ENCODE measurements at regions not wholly inside any gene's neighbourhood (a gene's known extent, or its start where the extent isn't known, plus 50 kb on each side); places are given as distances from the start of the nearest gene placed in this dataset.

- Histone ChIP-seq H3K4me1 (ENCODE audit: control insufficient read depth in 1 of 2, insufficient read depth in 2 of 2, low read length in 2 of 2) (no peaks in the 10 kb centered on the region), H3K27me3 (ENCODE audit: control insufficient read depth in 2 of 2, insufficient read depth in 2 of 2, low read length in 2 of 2) (no peaks in the 10 kb centered on the region), H4K20me1 (ENCODE audit: insufficient read depth, low read length) (no peaks in the 10 kb centered on the region), H3K9ac (ENCODE audit: insufficient read depth, low read length, poor library complexity, severe bottlenecking) (no peak overlapping the region), H3K27ac (ENCODE audit: low read depth in 1 of 2, low read length in 2 of 2) (no peak overlapping the region), H3K36me3 (replicated peaks in 1 of 2; ENCODE audit: control insufficient read depth in 1 of 2, insufficient read depth in 2 of 2, low read length in 2 of 2) (no peaks in the 10 kb centered on the region), H3K4me3 (replicated peaks in 1 of 3; ENCODE audit: low read depth in 2 of 3, low read length in 3 of 3) (no peak overlapping the region), H3K4me2 (replicated peaks; ENCODE audit: extremely low read depth, low read length, poor library complexity, severe bottlenecking) (no peak overlapping the region), H3K9me3 (replicated peaks in 1 of 2; ENCODE audit: control insufficient read depth in 1 of 2, insufficient read depth in 1 of 2, low read length in 2 of 2) (no peaks in the 10 kb centered on the region), H3K79me2 (ENCODE audit: insufficient read depth, low read length) (no peaks in the 10 kb centered on the region), H2AFZ (ENCODE audit: insufficient read depth, low read depth, low read length, poor library complexity, severe bottlenecking) (no peak overlapping the region)
- no peaks in the 10 kb centered on the region for H3K36me3 Mint-ChIP-seq
- H3K9me3 Mint-ChIP-seq: peaks cover 0 to 3% (median 3%) of the 10 kb centered on the region in 7 donors
- no peak for TF ChIP-seq CTCF (IDR thresholded peaks at IDR 0.05)
- H3K4me1 Mint-ChIP-seq: peaks cover 21% of the 10 kb centered on the region
- peaks cover 0 to 2% (median 0%) of the 10 kb centered on the region in 3 donors for H3K27me3 Mint-ChIP-seq (ENCODE audit: low read depth in 3 of 3)
- no CpG with 5 or more reads among the region's 5 CpGs for WGBS (ENCODE audit: insufficient coverage)
- H3K4me3 Mint-ChIP-seq: no peak overlapping the region
- no peak overlapping the region for H3K27ac Mint-ChIP-seq
- intact Hi-C loops (cut with micrococcal nuclease): no loop called here
- no peak for DNase-seq
Observed at GRCh38 chr4:129600898-129601297, 504.9 kb downstream of the C4orf33 start.

GRCh38 chr4:129602447-129602846, 506.5 kb downstream of the C4orf33 start:
- H3K9me3 Mint-ChIP-seq: peaks cover 0 to 5% (median 3%) of the 10 kb centered on the region in 7 donors
- Histone ChIP-seq H3K4me3 (replicated peaks in 1 of 3; ENCODE audit: low read depth in 2 of 3, low read length in 3 of 3) (no peak overlapping the region), H2AFZ (ENCODE audit: insufficient read depth, low read depth, low read length, poor library complexity, severe bottlenecking) (no peak overlapping the region), H3K27me3 (ENCODE audit: control insufficient read depth in 2 of 2, insufficient read depth in 2 of 2, low read length in 2 of 2) (no peaks in the 10 kb centered on the region), H3K9me3 (replicated peaks in 1 of 2; ENCODE audit: control insufficient read depth in 1 of 2, insufficient read depth in 1 of 2, low read length in 2 of 2) (no peaks in the 10 kb centered on the region), H3K27ac (ENCODE audit: low read depth in 1 of 2, low read length in 2 of 2) (no peak overlapping the region), H3K79me2 (ENCODE audit: insufficient read depth, low read length) (no peaks in the 10 kb centered on the region), H3K4me1 (ENCODE audit: control insufficient read depth in 1 of 2, insufficient read depth in 2 of 2, low read length in 2 of 2) (no peaks in the 10 kb centered on the region), H3K4me2 (replicated peaks; ENCODE audit: extremely low read depth, low read length, poor library complexity, severe bottlenecking) (no peak overlapping the region), H3K36me3 (replicated peaks in 1 of 2; ENCODE audit: control insufficient read depth in 1 of 2, insufficient read depth in 2 of 2, low read length in 2 of 2) (no peaks in the 10 kb centered on the region), H4K20me1 (ENCODE audit: insufficient read depth, low read length) (no peaks in the 10 kb centered on the region), H3K9ac (ENCODE audit: insufficient read depth, low read length, poor library complexity, severe bottlenecking) (no peak overlapping the region)
- H3K27ac Mint-ChIP-seq: no peak overlapping the region
- peaks cover 21% of the 10 kb centered on the region for H3K4me1 Mint-ChIP-seq
- DNase-seq: no peak
- TF ChIP-seq CTCF (IDR thresholded peaks at IDR 0.05): no peak
- no peaks in the 10 kb centered on the region for H3K36me3 Mint-ChIP-seq
- H3K27me3 Mint-ChIP-seq (ENCODE audit: low read depth in 3 of 3): peaks cover 0 to 2% (median 0%) of the 10 kb centered on the region in 3 donors
- H3K4me3 Mint-ChIP-seq: no peak overlapping the region
- intact Hi-C loops (cut with micrococcal nuclease): no loop called here
- no CpG with 5 or more reads among the region's 1 CpG for WGBS (ENCODE audit: insufficient coverage)
